BE2C (cell line): ENCODE measurements at regions not wholly inside any gene's neighbourhood (a gene's known extent, or its start where the extent isn't known, plus 50 kb on each side); places are given as distances from the start of the nearest gene placed in this dataset.

Source experiments
- DNase-seq: peaks from one replicate; pipeline ENCODE4 v3.0.0-alpha.2; 2020
- H3K27me3 ChIP-seq: fragments of 250-450 bp; sonication (Bioruptor Pico); 2 replicates; pipeline ENCODE4 v1.5.1; 2020; ENCODE audit warnings: mild to moderate bottlenecking
- H3K36me3 ChIP-seq: fragments of 250-450 bp; sonication (Bioruptor Pico); 2 replicates; pipeline ENCODE4 v1.5.1; 2020; ENCODE audit warnings: mild to moderate bottlenecking
- H3K4me1 ChIP-seq: fragments of 250-450 bp; sonication (Bioruptor Pico); 2 replicates; pipeline ENCODE4 v1.5.1; 2020
- H3K4me3 ChIP-seq: 2 replicates; pipeline ENCODE4 v1.5.1; 2011; ENCODE audit warnings: low read depth, low read length
- H3K9me3 ChIP-seq: fragments of 250-450 bp; sonication (Bioruptor Pico); 2 replicates; pipeline ENCODE4 v1.5.1; 2020
- TF ChIP-seq, protein P1 (sequence below): IDR thresholded peaks from 2 replicates; pipeline ENCODE4 v1.5.1; 2012; ENCODE audit warnings: mild to moderate bottlenecking, low read depth, low read length

DNA sequence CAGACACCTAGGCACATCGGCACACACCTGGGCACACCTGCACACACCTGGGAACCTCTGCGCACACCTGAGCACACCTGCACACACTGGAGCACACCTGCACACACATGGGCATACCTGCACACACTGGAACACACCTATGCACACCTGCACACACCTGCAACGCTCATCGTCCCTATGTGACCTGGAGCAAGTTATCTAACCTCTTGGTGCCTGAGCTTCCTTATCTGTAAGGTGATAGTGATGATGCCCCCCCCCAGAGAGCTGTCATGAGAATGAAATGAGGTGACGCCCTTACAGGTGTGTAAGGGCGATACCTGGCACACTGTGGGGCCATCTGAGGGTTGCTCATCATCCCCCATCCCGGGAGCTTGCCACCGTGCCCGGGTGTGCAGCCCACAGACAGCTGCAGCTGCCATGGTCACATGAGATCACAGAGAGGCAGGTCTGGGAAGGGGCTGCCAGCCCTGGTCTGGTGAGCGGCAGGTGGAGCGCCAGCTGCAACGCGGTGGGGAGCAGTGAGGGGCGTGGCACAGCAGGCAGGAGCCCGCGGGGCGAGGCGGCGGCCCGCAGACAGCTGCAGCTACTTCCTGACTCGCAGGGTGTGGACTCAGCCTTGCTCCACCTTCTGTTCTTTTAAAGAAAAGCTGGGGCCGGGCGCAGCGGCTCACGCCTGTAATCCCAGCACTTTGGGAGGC is 59.9 kb upstream of the FBRSL1 start:
- no peaks in the 10 kb centered on the region; the same call in 1 of the 2 replicates for H3K27me3 ChIP-seq

DNA sequence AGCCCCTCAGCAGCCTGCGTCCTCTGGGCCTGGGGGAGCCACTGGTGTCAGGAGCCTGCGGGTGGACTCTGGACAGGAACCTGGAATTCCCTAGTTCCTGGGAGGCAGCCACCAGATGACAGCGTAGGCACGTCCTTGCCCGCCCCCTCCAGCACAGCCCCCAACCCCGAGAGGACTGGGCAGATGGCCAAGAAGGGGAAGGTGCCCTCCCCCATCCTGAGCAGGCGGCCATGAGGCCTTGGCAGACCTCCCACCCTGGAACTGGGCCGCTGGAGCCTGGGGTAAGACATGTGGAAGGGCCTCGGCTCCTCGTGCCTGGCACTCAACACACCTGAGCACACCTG is 60.4 kb upstream of the FBRSL1 start:
- Histone ChIP-seq H3K9me3 (no peaks in the 10 kb centered on the region), H3K27me3 (no peaks in the 10 kb centered on the region), H3K36me3 (no peaks in the 10 kb centered on the region), H3K4me3 (no peak overlapping the region), H3K4me1 (peaks cover 5% of the 10 kb centered on the region; the same call in 1 of the 2 replicates)
- DNase-seq: no peak
- TF ChIP-seq, protein P1, sequence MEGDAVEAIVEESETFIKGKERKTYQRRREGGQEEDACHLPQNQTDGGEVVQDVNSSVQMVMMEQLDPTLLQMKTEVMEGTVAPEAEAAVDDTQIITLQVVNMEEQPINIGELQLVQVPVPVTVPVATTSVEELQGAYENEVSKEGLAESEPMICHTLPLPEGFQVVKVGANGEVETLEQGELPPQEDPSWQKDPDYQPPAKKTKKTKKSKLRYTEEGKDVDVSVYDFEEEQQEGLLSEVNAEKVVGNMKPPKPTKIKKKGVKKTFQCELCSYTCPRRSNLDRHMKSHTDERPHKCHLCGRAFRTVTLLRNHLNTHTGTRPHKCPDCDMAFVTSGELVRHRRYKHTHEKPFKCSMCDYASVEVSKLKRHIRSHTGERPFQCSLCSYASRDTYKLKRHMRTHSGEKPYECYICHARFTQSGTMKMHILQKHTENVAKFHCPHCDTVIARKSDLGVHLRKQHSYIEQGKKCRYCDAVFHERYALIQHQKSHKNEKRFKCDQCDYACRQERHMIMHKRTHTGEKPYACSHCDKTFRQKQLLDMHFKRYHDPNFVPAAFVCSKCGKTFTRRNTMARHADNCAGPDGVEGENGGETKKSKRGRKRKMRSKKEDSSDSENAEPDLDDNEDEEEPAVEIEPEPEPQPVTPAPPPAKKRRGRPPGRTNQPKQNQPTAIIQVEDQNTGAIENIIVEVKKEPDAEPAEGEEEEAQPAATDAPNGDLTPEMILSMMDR: no peak

More for the DNA sequence above, 59.9 kb upstream of the FBRSL1 start:
- Histone ChIP-seq H3K9me3 (no peaks in the 10 kb centered on the region), H3K36me3 (no peaks in the 10 kb centered on the region), H3K4me3 (no peak overlapping the region), H3K4me1 (peaks cover 5% of the 10 kb centered on the region; the same call in 1 of the 2 replicates)
- DNase-seq: peak; percentile 68
- TF ChIP-seq, protein P1: no peak

DNA sequence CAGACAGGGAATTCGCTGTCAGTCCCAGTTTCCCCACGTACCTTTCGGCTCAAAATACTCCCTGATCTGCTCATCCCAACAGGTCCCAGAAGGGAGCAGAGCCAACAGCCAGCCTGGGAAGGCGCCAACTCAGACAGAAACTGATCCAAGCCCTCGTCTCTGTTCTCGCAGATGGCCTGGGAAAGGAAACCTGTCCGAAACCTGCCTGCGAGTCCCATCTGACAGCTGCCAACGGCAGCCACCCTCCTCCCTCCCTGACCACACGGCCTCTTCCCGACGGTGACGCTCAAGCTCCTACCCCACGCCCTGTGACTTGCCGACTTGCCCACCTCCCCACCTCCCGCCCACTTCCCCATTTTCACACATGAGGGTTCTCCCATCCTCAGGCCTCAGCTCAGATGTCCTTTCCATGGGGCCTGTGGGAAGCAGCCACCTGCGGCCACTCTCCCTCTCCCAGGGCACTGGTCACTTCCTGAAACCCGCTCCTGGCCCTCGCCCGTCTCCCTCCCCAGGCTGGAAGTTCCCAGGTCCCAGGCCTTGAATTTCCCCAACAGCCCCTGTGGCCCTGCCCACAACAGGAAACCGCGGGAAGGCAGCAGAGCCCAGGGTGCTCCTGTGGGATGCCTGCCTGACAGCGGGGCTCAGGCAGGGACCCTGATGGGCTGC is 60.9 kb upstream of the FBRSL1 start:
- Histone ChIP-seq H3K4me3 (no peak overlapping the region), H3K9me3 (no peaks in the 10 kb centered on the region), H3K4me1 (peaks cover 5% of the 10 kb centered on the region; the same call in 1 of the 2 replicates), H3K36me3 (no peaks in the 10 kb centered on the region), H3K27me3 (no peaks in the 10 kb centered on the region)
- TF ChIP-seq, protein P1: no peak
- no peak for DNase-seq

DNA sequence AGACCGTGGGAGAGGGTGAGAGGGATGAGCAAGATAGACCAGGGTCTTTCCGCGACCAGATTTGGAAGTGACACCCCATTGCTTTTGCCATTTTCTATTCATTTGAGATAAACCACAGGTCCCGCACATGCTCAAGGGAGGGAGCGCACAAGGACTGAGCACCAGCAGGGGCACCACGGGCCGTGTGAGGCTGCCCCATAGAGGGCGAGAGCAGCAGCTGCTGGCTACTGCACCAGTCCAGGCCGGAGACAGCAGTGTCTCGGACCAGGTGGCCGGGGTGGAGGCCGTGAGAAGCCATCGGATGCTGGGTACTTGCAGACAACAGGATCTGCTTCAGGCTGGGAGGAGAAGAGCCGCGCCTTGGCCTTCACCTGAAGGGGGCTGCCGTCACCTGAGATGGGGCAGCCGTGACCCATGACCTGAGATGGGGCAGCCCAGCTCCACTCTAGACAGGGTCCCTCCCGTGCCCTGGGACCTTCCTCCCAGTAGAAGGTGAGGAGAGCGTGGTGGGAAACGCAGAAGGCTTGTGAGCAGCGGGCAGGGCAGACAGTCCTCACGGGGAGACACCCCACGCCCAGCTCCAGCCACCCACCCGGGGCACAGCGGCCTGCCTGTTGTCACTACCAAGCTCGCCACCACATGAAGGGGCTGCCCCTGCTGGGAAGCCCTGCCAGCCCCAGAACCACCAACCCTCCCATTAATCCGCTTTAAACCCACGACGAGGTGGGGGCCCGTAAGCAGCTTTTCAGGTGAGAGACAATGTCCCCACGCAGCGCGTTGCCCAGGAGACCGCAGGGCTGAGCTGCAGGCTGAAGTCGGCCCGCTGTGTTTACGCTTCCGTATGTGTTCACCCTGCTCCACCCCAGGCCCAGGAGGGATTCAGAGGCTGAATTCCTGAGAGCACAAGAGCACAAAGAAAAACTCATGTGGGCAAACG is 61.7 kb upstream of the FBRSL1 start:
- no peaks in the 10 kb centered on the region for H3K27me3 ChIP-seq
- no peak for DNase-seq
- TF ChIP-seq, protein P1: no peak
- no peaks in the 10 kb centered on the region for H3K36me3 ChIP-seq
- peaks cover 2% of the 10 kb centered on the region; the same call in 1 of the 2 replicates for H3K9me3 ChIP-seq
- peaks cover 5% of the 10 kb centered on the region; the same call in 1 of the 2 replicates for H3K4me1 ChIP-seq
- H3K4me3 ChIP-seq: no peak overlapping the region

DNA sequence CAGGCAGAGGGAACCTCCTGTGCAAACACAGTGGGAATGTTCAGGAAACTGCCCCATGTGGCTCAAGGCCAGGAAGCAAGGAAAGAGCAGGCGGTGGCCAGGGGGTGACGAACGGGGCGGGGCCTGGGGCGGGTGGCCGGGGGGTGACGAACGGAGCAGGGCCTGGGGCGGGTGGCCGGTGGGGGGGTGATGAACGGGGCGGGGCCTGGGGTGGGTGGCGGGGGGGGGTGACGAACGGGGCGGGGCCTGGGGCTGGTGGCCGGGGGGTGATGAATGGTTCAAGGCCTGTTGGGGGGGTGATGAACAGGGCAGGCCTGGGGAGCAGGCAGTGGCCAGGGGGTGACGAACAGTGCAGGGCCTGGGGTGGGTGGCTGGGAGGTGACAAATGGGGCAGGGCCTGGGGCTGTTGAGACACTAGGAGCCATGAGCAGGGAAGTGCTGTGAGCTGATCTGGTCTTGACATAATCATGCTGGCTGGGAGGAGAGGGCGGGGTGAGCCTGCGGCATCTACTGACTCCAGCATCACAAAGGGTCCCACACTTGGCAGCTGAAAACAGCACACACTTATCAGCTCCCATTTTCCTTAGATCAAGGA is 62.7 kb upstream of the FBRSL1 start:
- H3K4me1 ChIP-seq: peaks cover 5% of the 10 kb centered on the region; the same call in 1 of the 2 replicates
- TF ChIP-seq, protein P1: no peak
- H3K9me3 ChIP-seq: peaks cover 4% of the 10 kb centered on the region; the same call in 1 of the 2 replicates
- no peaks in the 10 kb centered on the region for H3K36me3 ChIP-seq
- DNase-seq: no peak
- H3K27me3 ChIP-seq: no peaks in the 10 kb centered on the region; the same call in 1 of the 2 replicates
- H3K4me3 ChIP-seq: no peak overlapping the region
